Activated naive CD8-positive, alpha-beta T cell treated with anti-CD3 and anti-CD28 coated beads for 36 hours (primary cell): ENCODE measurements at regions not wholly inside any gene's neighbourhood (a gene's known extent, or its start where the extent isn't known, plus 50 kb on each side); places are given as distances from the start of the nearest gene placed in this dataset.
A peak's percentile ranks its signal among the peaks of the same experiment; 100 is the strongest.
"Not testable (repeated sequence)": the region's sequence is repeated elsewhere in the genome, so short reads cannot be mapped to it uniquely, and the experiment has no call there.

ENCODE experiments used
- DNase-seq: peaks from one replicate; pipeline ENCODE4 v3.0.0; 2021
- H3K27ac Mint-ChIP-seq: one replicate; pipeline ENCODE4 v1.8.0; 2022; ENCODE audit warnings: mild to moderate bottlenecking, moderate library complexity, mixed read lengths
- H3K27me3 Mint-ChIP-seq: one replicate; pipeline ENCODE4 v1.8.0; 2022; ENCODE audit warnings: mild to moderate bottlenecking, mixed read lengths
- H3K36me3 Mint-ChIP-seq: one replicate; pipeline ENCODE4 v1.8.0; 2021; ENCODE audit warnings: mild to moderate bottlenecking, mixed read lengths
- H3K4me1 Mint-ChIP-seq: one replicate; pipeline ENCODE4 v1.8.0; 2021; ENCODE audit warnings: mixed read lengths
- H3K4me3 Mint-ChIP-seq: one replicate; pipeline ENCODE4 v1.8.0; 2022; ENCODE audit warnings: mild to moderate bottlenecking, moderate library complexity, mixed read lengths
- H3K9me3 Mint-ChIP-seq: one replicate; pipeline ENCODE4 v1.8.0; 2022; ENCODE audit warnings: mixed read lengths

- Mint-ChIP-seq H3K36me3 (no peaks in the 10 kb centered on the region), H3K4me1 (peaks cover 16% of the 10 kb centered on the region), H3K27me3 (no peaks in the 10 kb centered on the region), H3K27ac (peak overlapping the region; percentile 46), H3K9me3 (no peaks in the 10 kb centered on the region), H3K4me3 (peak overlapping the region; percentile 19)
- DNase-seq, result no peak
Observed at GRCh38 chr6:44734886-44735629, 347.6 kb downstream of the CDC5L start.

GRCh38 chr6:44735630-44735963 lies 348.1 kb downstream of the CDC5L start:
- Mint-ChIP-seq H3K4me1 (peaks cover 16% of the 10 kb centered on the region), H3K27me3 (no peaks in the 10 kb centered on the region), H3K4me3 (peak overlapping the region; percentile 19), H3K36me3 (no peaks in the 10 kb centered on the region), H3K9me3 (no peaks in the 10 kb centered on the region), H3K27ac (peak overlapping the region; percentile 46)
- peak; percentile 62 for DNase-seq

GRCh38 chr6:44737341-44737740 lies 349.8 kb downstream of the CDC5L start:
- no peaks in the 10 kb centered on the region for H3K36me3 Mint-ChIP-seq
- no peaks in the 10 kb centered on the region for H3K9me3 Mint-ChIP-seq
- no peak overlapping the region for H3K4me3 Mint-ChIP-seq
- H3K27me3 Mint-ChIP-seq, result no peaks in the 10 kb centered on the region
- H3K4me1 Mint-ChIP-seq, result peaks cover 16% of the 10 kb centered on the region
- no peak for DNase-seq
- no peak overlapping the region for H3K27ac Mint-ChIP-seq

GRCh38 chr6:44737829-44738528 lies 350.5 kb downstream of the CDC5L start:
- H3K4me1 Mint-ChIP-seq, result peaks cover 16% of the 10 kb centered on the region
- DNase-seq, result no peak
- no peak overlapping the region for H3K4me3 Mint-ChIP-seq
- H3K9me3 Mint-ChIP-seq, result no peaks in the 10 kb centered on the region
- H3K27me3 Mint-ChIP-seq, result no peaks in the 10 kb centered on the region
- H3K36me3 Mint-ChIP-seq, result no peaks in the 10 kb centered on the region
- H3K27ac Mint-ChIP-seq, result no peak overlapping the region

GRCh38 chr6:44738601-44739146 lies 351.2 kb downstream of the CDC5L start:
- H3K27ac Mint-ChIP-seq, result no peak overlapping the region
- H3K9me3 Mint-ChIP-seq, result peaks cover 2% of the 10 kb centered on the region
- H3K27me3 Mint-ChIP-seq, result no peaks in the 10 kb centered on the region
- no peak overlapping the region for H3K4me3 Mint-ChIP-seq
- H3K36me3 Mint-ChIP-seq, result no peaks in the 10 kb centered on the region
- H3K4me1 Mint-ChIP-seq, result peaks cover 16% of the 10 kb centered on the region
- DNase-seq, result no peak

GRCh38 chr6:44739181-44739580 lies 351.7 kb downstream of the CDC5L start:
- H3K4me3 Mint-ChIP-seq, result no peak overlapping the region
- no peak overlapping the region for H3K27ac Mint-ChIP-seq
- H3K4me1 Mint-ChIP-seq, result peaks cover 16% of the 10 kb centered on the region
- H3K36me3 Mint-ChIP-seq, result no peaks in the 10 kb centered on the region
- no peaks in the 10 kb centered on the region for H3K27me3 Mint-ChIP-seq
- H3K9me3 Mint-ChIP-seq, result peaks cover 2% of the 10 kb centered on the region
- DNase-seq, result no peak

GRCh38 chr6:44740566-44741120 lies 353.1 kb downstream of the CDC5L start:
- Mint-ChIP-seq H3K27me3 (no peaks in the 10 kb centered on the region), H3K4me3 (no peak overlapping the region), H3K9me3 (peaks cover 7% of the 10 kb centered on the region), H3K36me3 (no peaks in the 10 kb centered on the region), H3K4me1 (peaks cover 6% of the 10 kb centered on the region), H3K27ac (no peak overlapping the region)
- DNase-seq, result no peak

- DNase-seq, result no peak
- Mint-ChIP-seq H3K4me3 (no peak overlapping the region), H3K27ac (no peak overlapping the region), H3K36me3 (no peaks in the 10 kb centered on the region), H3K27me3 (no peaks in the 10 kb centered on the region), H3K4me1 (no peaks in the 10 kb centered on the region), H3K9me3 (peaks cover 7% of the 10 kb centered on the region)
Observed at GRCh38 chr6:44742201-44742600, 354.7 kb downstream of the CDC5L start.

- no peak overlapping the region for H3K4me3 Mint-ChIP-seq
- no peaks in the 10 kb centered on the region for H3K36me3 Mint-ChIP-seq
Observed at GRCh38 chr6:44742828-44743372, 355.4 kb downstream of the CDC5L start.

GRCh38 chr6:44760116-44760515 lies 372.6 kb downstream of the CDC5L start:
- not testable (repeated sequence) for DNase-seq, H3K4me1 Mint-ChIP-seq, H3K36me3 Mint-ChIP-seq, H3K27me3 Mint-ChIP-seq, H3K27ac Mint-ChIP-seq, H3K4me3 Mint-ChIP-seq
- peaks cover 32% of the 10 kb centered on the region for H3K9me3 Mint-ChIP-seq

More at GRCh38 chr6:44742828-44743372, 355.4 kb downstream of the CDC5L start:
- Mint-ChIP-seq H3K27me3 (no peaks in the 10 kb centered on the region), H3K4me1 (no peaks in the 10 kb centered on the region), H3K27ac (no peak overlapping the region), H3K9me3 (peaks cover 7% of the 10 kb centered on the region)
- DNase-seq, result no peak

GRCh38 chr6:44761046-44761445 lies 373.5 kb downstream of the CDC5L start:
- Mint-ChIP-seq H3K4me3 (no peak overlapping the region), H3K27me3 (no peaks in the 10 kb centered on the region)

GRCh38 chr6:44762496-44762895 lies 375.0 kb downstream of the CDC5L start:
- Mint-ChIP-seq H3K27ac (no peak overlapping the region), H3K4me1 (no peaks in the 10 kb centered on the region), H3K9me3 (peaks cover 34% of the 10 kb centered on the region), H3K36me3 (peaks cover 2% of the 10 kb centered on the region), H3K27me3 (no peaks in the 10 kb centered on the region), H3K4me3 (no peak overlapping the region)
- no peak for DNase-seq

More at GRCh38 chr6:44761046-44761445, 373.5 kb downstream of the CDC5L start:
- Mint-ChIP-seq H3K4me1 (no peaks in the 10 kb centered on the region), H3K27ac (no peak overlapping the region), H3K9me3 (peaks cover 34% of the 10 kb centered on the region), H3K36me3 (peaks cover 2% of the 10 kb centered on the region)
- no peak for DNase-seq

GRCh38 chr6:44771647-44772415 lies 384.3 kb downstream of the CDC5L start:
- H3K4me1 Mint-ChIP-seq, result peaks cover 12% of the 10 kb centered on the region
- H3K27ac Mint-ChIP-seq, result no peak overlapping the region
- H3K27me3 Mint-ChIP-seq, result no peaks in the 10 kb centered on the region
- H3K36me3 Mint-ChIP-seq, result peaks cover 2% of the 10 kb centered on the region
- DNase-seq, result no peak
- H3K4me3 Mint-ChIP-seq, result no peak overlapping the region
- H3K9me3 Mint-ChIP-seq, result peaks cover 3% of the 10 kb centered on the region

- no peak overlapping the region for H3K4me3 Mint-ChIP-seq
- H3K36me3 Mint-ChIP-seq, result peaks cover 2% of the 10 kb centered on the region
- no peak for DNase-seq
- H3K9me3 Mint-ChIP-seq, result peaks cover 3% of the 10 kb centered on the region
- peaks cover 11% of the 10 kb centered on the region for H3K4me1 Mint-ChIP-seq
- H3K27ac Mint-ChIP-seq, result no peak overlapping the region
- H3K27me3 Mint-ChIP-seq, result no peaks in the 10 kb centered on the region
Observed at GRCh38 chr6:44772838-44773237, 385.3 kb downstream of the CDC5L start.

GRCh38 chr6:44775121-44775520 lies 387.6 kb downstream of the CDC5L start:
- no peak overlapping the region for H3K4me3 Mint-ChIP-seq
- no peak overlapping the region for H3K27ac Mint-ChIP-seq
- peaks cover 3% of the 10 kb centered on the region for H3K9me3 Mint-ChIP-seq
- no peak for DNase-seq
- H3K4me1 Mint-ChIP-seq, result no peaks in the 10 kb centered on the region
- H3K36me3 Mint-ChIP-seq, result peaks cover 2% of the 10 kb centered on the region
- no peaks in the 10 kb centered on the region for H3K27me3 Mint-ChIP-seq
